ENCODE measurements at regions not wholly inside any gene's neighbourhood (a gene's known extent, or its start where the extent isn't known, plus 50 kb on each side); places are given as distances from the start of the nearest gene placed in this dataset.

DNA sequence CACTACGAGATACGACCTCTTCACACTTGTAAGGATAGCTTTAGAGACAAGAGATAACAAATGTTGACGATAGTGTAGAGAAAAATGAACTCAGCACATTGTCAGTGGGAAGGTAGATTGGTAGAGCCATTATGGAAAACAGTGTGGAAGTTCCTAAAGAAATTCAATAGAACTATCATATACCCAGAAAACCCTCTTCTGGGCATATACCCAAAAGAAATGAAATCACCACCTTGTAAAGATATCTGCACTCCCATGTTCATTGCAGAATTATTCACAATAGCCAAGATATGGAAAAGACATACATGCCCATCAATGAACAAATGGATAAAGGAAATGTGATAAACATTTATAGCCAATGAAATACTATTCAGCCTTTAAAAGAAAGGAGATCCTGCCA is 499.8 kb upstream of the TBX3 start:
- Histone ChIP-seq H3K4me3 (ENCODE audit: low read length, poor library complexity, severe bottlenecking) (no peak overlapping the region), H3K9me3 (ENCODE audit: insufficient read depth, low read depth, low read length) (no peaks in the 10 kb centered on the region), H3K4me1 (ENCODE audit: insufficient read depth, low read length, poor library complexity, severe bottlenecking) (no peaks in the 10 kb centered on the region), H3K4me2 (ENCODE audit: low read depth, low read length, poor library complexity, severe bottlenecking) (no peak overlapping the region), H3K79me2 (ENCODE audit: insufficient read depth, low read length) (no peaks in the 10 kb centered on the region), H2AFZ (ENCODE audit: low read length) (no peak overlapping the region), H3K36me3 (ENCODE audit: insufficient read depth, low read length) (no peaks in the 10 kb centered on the region), H3K9me2 (replicated peaks; ENCODE audit: low read depth, low read length) (no peaks in the 10 kb centered on the region), H4K20me1 (ENCODE audit: insufficient read depth, low read length, poor library complexity, severe bottlenecking) (no peaks in the 10 kb centered on the region), H3F3A (ENCODE audit: low read depth) (no peaks in the 10 kb centered on the region), H3K27me3 (ENCODE audit: insufficient read depth, low read length, poor library complexity, severe bottlenecking) (no peaks in the 10 kb centered on the region), H3K9ac (ENCODE audit: low read depth, low read length, poor library complexity, severe bottlenecking) (no peak overlapping the region)
- TF ChIP-seq, protein P1, sequence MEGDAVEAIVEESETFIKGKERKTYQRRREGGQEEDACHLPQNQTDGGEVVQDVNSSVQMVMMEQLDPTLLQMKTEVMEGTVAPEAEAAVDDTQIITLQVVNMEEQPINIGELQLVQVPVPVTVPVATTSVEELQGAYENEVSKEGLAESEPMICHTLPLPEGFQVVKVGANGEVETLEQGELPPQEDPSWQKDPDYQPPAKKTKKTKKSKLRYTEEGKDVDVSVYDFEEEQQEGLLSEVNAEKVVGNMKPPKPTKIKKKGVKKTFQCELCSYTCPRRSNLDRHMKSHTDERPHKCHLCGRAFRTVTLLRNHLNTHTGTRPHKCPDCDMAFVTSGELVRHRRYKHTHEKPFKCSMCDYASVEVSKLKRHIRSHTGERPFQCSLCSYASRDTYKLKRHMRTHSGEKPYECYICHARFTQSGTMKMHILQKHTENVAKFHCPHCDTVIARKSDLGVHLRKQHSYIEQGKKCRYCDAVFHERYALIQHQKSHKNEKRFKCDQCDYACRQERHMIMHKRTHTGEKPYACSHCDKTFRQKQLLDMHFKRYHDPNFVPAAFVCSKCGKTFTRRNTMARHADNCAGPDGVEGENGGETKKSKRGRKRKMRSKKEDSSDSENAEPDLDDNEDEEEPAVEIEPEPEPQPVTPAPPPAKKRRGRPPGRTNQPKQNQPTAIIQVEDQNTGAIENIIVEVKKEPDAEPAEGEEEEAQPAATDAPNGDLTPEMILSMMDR (conservative IDR thresholded peaks at IDR 0.05; ENCODE audit: low read length): no peak
- no peak for TF ChIP-seq EZH2phosphoT487 (IDR thresholded peaks at IDR 0.05; ENCODE audit: borderline replicate concordance)

DNA sequence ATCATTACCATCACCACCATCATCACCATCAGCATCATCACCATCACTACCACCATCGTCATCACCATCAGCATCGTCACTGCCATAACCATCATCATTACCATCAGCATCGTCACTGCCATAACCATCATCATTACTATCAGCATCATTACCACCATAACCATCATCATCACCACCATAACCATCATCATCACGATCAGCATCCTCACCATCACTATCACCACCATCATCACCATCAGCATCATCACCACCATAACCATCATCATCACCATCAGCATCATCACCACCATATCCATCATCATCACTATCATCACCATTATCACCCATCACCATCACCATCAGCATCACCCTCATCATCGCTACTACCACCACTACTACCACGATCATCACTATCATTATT is 493.9 kb upstream of the TBX3 start:
- Histone ChIP-seq H3F3A (ENCODE audit: low read depth) (no peaks in the 10 kb centered on the region), H3K36me3 (ENCODE audit: insufficient read depth, low read length) (no peaks in the 10 kb centered on the region), H3K4me1 (ENCODE audit: insufficient read depth, low read length, poor library complexity, severe bottlenecking) (no peaks in the 10 kb centered on the region), H3K79me2 (ENCODE audit: insufficient read depth, low read length) (no peaks in the 10 kb centered on the region), H3K4me3 (ENCODE audit: low read length, poor library complexity, severe bottlenecking) (no peak overlapping the region), H3K9ac (ENCODE audit: low read depth, low read length, poor library complexity, severe bottlenecking) (no peak overlapping the region), H3K27me3 (ENCODE audit: insufficient read depth, low read length, poor library complexity, severe bottlenecking) (no peaks in the 10 kb centered on the region), H4K20me1 (ENCODE audit: insufficient read depth, low read length, poor library complexity, severe bottlenecking) (no peaks in the 10 kb centered on the region), H3K4me2 (ENCODE audit: low read depth, low read length, poor library complexity, severe bottlenecking) (no peak overlapping the region), H2AFZ (ENCODE audit: low read length) (no peak overlapping the region), H3K9me2 (replicated peaks; ENCODE audit: low read depth, low read length) (no peaks in the 10 kb centered on the region), H3K9me3 (ENCODE audit: insufficient read depth, low read depth, low read length) (no peaks in the 10 kb centered on the region; the same call in 1 of the 2 replicates)
- TF ChIP-seq, protein P1 (conservative IDR thresholded peaks at IDR 0.05; ENCODE audit: low read length): no peak
- TF ChIP-seq EZH2phosphoT487 (IDR thresholded peaks at IDR 0.05; ENCODE audit: borderline replicate concordance): no peak

DNA sequence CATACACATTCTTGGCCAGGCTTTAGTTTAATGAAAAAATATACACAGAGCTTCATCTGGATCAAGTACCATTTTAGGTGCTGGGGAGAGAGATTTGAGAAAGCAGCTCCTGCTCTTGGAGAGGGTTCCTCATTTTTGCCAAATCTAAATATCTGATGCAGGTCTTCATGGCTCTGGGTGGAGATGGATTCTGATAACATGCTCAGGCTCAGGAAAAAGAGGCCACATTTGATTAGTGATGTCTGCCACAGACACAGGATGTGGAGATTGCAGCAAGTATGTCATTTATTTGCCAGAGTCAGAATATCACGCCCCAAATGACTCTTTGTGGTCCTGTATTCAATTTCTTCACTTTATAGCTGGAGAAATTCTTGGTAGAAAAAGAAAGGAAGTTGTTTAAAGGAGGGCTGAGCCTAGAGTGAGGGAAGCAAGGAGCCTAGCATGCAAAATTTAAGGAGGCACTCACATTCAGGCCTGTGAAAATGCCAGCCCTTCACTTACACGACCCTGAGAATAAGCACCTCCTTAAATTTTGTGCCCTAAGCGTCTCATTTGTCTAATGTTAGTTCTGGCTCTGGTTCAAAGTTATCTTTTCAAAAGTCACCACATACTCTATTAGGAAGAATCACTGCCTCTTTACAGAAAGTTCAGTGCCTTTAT is 492.9 kb upstream of the TBX3 start:
- Histone ChIP-seq H3K36me3 (ENCODE audit: insufficient read depth, low read length) (no peaks in the 10 kb centered on the region), H2AFZ (ENCODE audit: low read length) (no peak overlapping the region), H3K4me2 (ENCODE audit: low read depth, low read length, poor library complexity, severe bottlenecking) (no peak overlapping the region), H4K20me1 (ENCODE audit: insufficient read depth, low read length, poor library complexity, severe bottlenecking) (no peaks in the 10 kb centered on the region), H3F3A (ENCODE audit: low read depth) (no peaks in the 10 kb centered on the region), H3K9me2 (replicated peaks; ENCODE audit: low read depth, low read length) (no peaks in the 10 kb centered on the region), H3K9me3 (ENCODE audit: insufficient read depth, low read depth, low read length) (no peaks in the 10 kb centered on the region; the same call in 1 of the 2 replicates), H3K4me1 (ENCODE audit: insufficient read depth, low read length, poor library complexity, severe bottlenecking) (no peaks in the 10 kb centered on the region), H3K4me3 (ENCODE audit: low read length, poor library complexity, severe bottlenecking) (no peak overlapping the region), H3K27me3 (ENCODE audit: insufficient read depth, low read length, poor library complexity, severe bottlenecking) (no peaks in the 10 kb centered on the region), H3K79me2 (ENCODE audit: insufficient read depth, low read length) (no peaks in the 10 kb centered on the region), H3K9ac (ENCODE audit: low read depth, low read length, poor library complexity, severe bottlenecking) (no peak overlapping the region)
- TF ChIP-seq, protein P1 (conservative IDR thresholded peaks at IDR 0.05; ENCODE audit: low read length): no peak
- no peak for TF ChIP-seq EZH2phosphoT487 (IDR thresholded peaks at IDR 0.05; ENCODE audit: borderline replicate concordance)

All from Loucy (cell line).